ENCODE measurements at regions not wholly inside any gene's neighbourhood (a gene's known extent, or its start where the extent isn't known, plus 50 kb on each side); places are given as distances from the start of the nearest gene placed in this dataset.

DNA sequence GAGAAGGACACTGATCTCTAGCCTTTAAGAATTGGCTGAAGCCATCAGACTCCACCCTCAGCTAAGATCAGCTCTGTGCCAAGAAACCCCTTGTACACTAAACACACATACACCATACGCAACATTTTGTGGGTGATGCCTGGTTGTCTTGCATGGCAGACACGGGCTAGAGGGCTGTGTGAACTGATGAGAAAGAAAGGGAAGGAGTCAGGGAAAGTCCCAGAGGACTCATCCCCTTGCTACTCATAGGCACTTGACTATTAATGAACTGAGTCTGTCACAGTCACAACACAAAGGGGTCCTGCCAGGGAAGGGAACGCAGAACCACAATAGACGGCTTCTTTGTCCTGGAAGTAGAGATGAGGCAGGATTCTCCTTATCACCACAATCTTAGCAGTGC lies 80.8 kb downstream of the EMP1 start:
- H3K27ac ChIP-seq (ENCODE audit: control insufficient read depth, insufficient read depth), result no peak overlapping the region
- RAD21 ChIA-PET (ENCODE audit: unreplicated experiment), result no interaction called here
- WGBS (ENCODE audit: insufficient coverage, insufficient replicate concordance, low lambda C conversion rate, missing lambda C conversion rate), result 41% methylated on average over 4 of the region's 4 CpGs
- no peak overlapping the region for H3K4me3 ChIP-seq
- H4K20me1 ChIP-seq (ENCODE audit: control insufficient read depth, insufficient read depth), result no peaks in the 10 kb centered on the region
- no peak for ATAC-seq
- H3K9ac ChIP-seq (ENCODE audit: control insufficient read depth, insufficient read depth, low read length), result no peak overlapping the region
- CTCF ChIA-PET, result interaction anchor here (0.6 kb wide), 2 partner anchors 18 to 1607 kb away, joined by 3 read pairs; no protein-coding TSS in a partner anchor
- no peak overlapping the region for H2AFZ ChIP-seq (ENCODE audit: control insufficient read depth, low read depth, low read length)
- in situ Hi-C loops (cut with MboI), result no loop called here
- no peak for DNase-seq (ENCODE audit: low read depth, low spot score)
- SMC1A ChIA-PET (ENCODE audit: uncharacterized antibody, unreplicated experiment), result no interaction called here
- FAIRE-seq, result no peak
- H3K27me3 ChIP-seq (replicated peaks in 1 of 2; ENCODE audit: control insufficient read depth in 2 of 2, insufficient read depth in 2 of 2, low read length in 1 of 2), result peaks cover 0 to 7% of the 10 kb centered on the region in 2 experiments; a peak in 2 of 4 replicates
- intact Hi-C loops (cut with micrococcal nuclease; ENCODE audit: unreplicated experiment), result loop anchor here (5.0 to 10.0 kb wide), 2 partner anchors 588 to 890 kb away; no protein-coding TSS in a partner anchor
- POLR2A ChIA-PET, result no interaction called here
- no peaks in the 10 kb centered on the region for H3K36me3 ChIP-seq (ENCODE audit: control insufficient read depth in 2 of 2, insufficient read depth in 2 of 2, low read length in 1 of 2)
- H3K79me2 ChIP-seq (ENCODE audit: control insufficient read depth, insufficient read depth, low read length), result no peaks in the 10 kb centered on the region
- no TSS peak for BruUV-seq (replicated peaks)
- no peaks in the 10 kb centered on the region for H3K9me3 ChIP-seq (replicated peaks; ENCODE audit: control insufficient read depth, insufficient read depth, low read length)
- H3K4me1 ChIP-seq (ENCODE audit: control insufficient read depth, insufficient read depth, low read length), result no peaks in the 10 kb centered on the region
- no peak overlapping the region for H3K4me2 ChIP-seq (ENCODE audit: control insufficient read depth, insufficient read depth)
- no peak for TF ChIP-seq POLR2A (IDR thresholded peaks at IDR 0.05; ENCODE audit: low read depth, low read length)
- TF ChIP-seq, protein P1, sequence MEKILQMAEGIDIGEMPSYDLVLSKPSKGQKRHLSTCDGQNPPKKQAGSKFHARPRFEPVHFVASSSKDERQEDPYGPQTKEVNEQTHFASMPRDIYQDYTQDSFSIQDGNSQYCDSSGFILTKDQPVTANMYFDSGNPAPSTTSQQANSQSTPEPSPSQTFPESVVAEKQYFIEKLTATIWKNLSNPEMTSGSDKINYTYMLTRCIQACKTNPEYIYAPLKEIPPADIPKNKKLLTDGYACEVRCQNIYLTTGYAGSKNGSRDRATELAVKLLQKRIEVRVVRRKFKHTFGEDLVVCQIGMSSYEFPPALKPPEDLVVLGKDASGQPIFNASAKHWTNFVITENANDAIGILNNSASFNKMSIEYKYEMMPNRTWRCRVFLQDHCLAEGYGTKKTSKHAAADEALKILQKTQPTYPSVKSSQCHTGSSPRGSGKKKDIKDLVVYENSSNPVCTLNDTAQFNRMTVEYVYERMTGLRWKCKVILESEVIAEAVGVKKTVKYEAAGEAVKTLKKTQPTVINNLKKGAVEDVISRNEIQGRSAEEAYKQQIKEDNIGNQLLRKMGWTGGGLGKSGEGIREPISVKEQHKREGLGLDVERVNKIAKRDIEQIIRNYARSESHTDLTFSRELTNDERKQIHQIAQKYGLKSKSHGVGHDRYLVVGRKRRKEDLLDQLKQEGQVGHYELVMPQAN (conservative IDR thresholded peaks at IDR 0.05), result no peak
- no peak for TF ChIP-seq ZNF24 (IDR thresholded peaks at IDR 0.05)
- no peak for TF ChIP-seq CBFB (IDR thresholded peaks at IDR 0.05; ENCODE audit: low read depth)
- TF ChIP-seq RAD51 (IDR thresholded peaks at IDR 0.05), result no peak
- TF ChIP-seq ASH2L (IDR thresholded peaks at IDR 0.05; ENCODE audit: borderline replicate concordance, low read depth), result no peak
- TF ChIP-seq, protein P2, sequence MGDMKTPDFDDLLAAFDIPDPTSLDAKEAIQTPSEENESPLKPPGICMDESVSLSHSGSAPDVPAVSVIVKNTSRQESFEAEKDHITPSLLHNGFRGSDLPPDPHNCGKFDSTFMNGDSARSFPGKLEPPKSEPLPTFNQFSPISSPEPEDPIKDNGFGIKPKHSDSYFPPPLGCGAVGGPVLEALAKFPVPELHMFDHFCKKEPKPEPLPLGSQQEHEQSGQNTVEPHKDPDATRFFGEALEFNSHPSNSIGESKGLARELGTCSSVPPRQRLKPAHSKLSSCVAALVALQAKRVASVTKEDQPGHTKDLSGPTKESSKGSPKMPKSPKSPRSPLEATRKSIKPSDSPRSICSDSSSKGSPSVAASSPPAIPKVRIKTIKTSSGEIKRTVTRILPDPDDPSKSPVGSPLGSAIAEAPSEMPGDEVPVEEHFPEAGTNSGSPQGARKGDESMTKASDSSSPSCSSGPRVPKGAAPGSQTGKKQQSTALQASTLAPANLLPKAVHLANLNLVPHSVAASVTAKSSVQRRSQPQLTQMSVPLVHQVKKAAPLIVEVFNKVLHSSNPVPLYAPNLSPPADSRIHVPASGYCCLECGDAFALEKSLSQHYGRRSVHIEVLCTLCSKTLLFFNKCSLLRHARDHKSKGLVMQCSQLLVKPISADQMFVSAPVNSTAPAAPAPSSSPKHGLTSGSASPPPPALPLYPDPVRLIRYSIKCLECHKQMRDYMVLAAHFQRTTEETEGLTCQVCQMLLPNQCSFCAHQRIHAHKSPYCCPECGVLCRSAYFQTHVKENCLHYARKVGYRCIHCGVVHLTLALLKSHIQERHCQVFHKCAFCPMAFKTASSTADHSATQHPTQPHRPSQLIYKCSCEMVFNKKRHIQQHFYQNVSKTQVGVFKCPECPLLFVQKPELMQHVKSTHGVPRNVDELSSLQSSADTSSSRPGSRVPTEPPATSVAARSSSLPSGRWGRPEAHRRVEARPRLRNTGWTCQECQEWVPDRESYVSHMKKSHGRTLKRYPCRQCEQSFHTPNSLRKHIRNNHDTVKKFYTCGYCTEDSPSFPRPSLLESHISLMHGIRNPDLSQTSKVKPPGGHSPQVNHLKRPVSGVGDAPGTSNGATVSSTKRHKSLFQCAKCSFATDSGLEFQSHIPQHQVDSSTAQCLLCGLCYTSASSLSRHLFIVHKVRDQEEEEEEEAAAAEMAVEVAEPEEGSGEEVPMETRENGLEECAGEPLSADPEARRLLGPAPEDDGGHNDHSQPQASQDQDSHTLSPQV (IDR thresholded peaks at IDR 0.05), result no peak
- no peak for TF ChIP-seq CHD1 (IDR thresholded peaks at IDR 0.05; ENCODE audit: low read depth, low read length)
- TF ChIP-seq NFXL1 (IDR thresholded peaks at IDR 0.05; ENCODE audit: borderline replicate concordance), result no peak
- TF ChIP-seq KLF5 (IDR thresholded peaks at IDR 0.05; ENCODE audit: partially characterized antibody), result no peak
- no peak for TF ChIP-seq RUNX3 (IDR thresholded peaks at IDR 0.05; ENCODE audit: low read length)
- TF ChIP-seq, protein P3, sequence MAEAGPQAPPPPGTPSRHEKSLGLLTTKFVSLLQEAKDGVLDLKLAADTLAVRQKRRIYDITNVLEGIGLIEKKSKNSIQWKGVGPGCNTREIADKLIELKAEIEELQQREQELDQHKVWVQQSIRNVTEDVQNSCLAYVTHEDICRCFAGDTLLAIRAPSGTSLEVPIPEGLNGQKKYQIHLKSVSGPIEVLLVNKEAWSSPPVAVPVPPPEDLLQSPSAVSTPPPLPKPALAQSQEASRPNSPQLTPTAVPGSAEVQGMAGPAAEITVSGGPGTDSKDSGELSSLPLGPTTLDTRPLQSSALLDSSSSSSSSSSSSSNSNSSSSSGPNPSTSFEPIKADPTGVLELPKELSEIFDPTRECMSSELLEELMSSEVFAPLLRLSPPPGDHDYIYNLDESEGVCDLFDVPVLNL (IDR thresholded peaks at IDR 0.05; ENCODE audit: low read depth, low read length), result no peak
- TF ChIP-seq BHLHE40 (IDR thresholded peaks at IDR 0.05; ENCODE audit: borderline replicate concordance in 1 of 2, low read depth in 2 of 2, low read length in 1 of 2), result no peak
- TF ChIP-seq, protein P4, sequence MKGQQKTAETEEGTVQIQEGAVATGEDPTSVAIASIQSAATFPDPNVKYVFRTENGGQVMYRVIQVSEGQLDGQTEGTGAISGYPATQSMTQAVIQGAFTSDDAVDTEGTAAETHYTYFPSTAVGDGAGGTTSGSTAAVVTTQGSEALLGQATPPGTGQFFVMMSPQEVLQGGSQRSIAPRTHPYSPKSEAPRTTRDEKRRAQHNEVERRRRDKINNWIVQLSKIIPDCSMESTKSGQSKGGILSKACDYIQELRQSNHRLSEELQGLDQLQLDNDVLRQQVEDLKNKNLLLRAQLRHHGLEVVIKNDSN (IDR thresholded peaks at IDR 0.05; ENCODE audit: borderline replicate concordance, extremely low read length, insufficient read depth, low read depth, low read length), result no peak

All from GM12878 (cell line).